ENCODE measurements at regions not wholly inside any gene's neighbourhood (a gene's known extent, or its start where the extent isn't known, plus 50 kb on each side); places are given as distances from the start of the nearest gene placed in this dataset.

DNA sequence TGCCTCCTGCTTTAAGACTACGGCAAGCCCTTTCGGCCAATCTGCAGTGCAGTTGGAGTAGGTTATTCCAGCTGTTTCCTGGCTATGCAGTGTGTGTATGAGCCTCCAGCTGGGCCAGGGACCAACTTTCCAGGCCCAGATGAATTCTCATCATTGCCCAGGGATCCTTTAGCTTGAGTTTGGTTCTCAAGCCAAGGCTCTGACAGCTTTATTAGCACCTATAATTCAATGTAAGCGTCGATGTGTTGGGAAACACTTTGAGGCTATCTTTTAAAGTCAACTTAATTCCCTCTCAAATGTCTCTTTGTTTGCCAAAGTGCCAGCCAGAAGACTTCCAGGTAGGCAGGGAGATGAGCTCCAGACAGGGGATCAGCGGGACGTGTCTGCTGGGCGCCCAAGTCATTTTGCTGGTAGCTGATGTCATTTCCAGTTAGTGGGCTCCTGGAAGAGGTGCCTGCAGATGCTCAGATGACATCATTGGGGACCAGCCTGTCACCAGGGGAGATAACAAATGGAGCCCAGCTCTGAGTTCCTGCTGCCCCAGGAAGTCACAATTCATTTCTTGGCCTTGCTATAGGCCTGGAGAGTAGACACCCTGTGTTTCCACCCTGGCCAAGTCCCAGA lies 520.4 kb downstream of the SOX6 start:
- no peak for DNase-seq (ENCODE audit: low spot score)
- no peak overlapping the region for H3K27ac ChIP-seq (ENCODE audit: low read depth, low read length, poor library complexity, severe bottlenecking)
- H3K4me1 ChIP-seq (ENCODE audit: insufficient read depth, low read length, poor library complexity, severe bottlenecking): peaks cover 6% of the 10 kb centered on the region
- TF ChIP-seq EZH2 (IDR thresholded peaks at IDR 0.05; ENCODE audit: borderline replicate concordance, low read depth, low read length, poor library complexity, severe bottlenecking): no peak
- TF ChIP-seq, protein P1, sequence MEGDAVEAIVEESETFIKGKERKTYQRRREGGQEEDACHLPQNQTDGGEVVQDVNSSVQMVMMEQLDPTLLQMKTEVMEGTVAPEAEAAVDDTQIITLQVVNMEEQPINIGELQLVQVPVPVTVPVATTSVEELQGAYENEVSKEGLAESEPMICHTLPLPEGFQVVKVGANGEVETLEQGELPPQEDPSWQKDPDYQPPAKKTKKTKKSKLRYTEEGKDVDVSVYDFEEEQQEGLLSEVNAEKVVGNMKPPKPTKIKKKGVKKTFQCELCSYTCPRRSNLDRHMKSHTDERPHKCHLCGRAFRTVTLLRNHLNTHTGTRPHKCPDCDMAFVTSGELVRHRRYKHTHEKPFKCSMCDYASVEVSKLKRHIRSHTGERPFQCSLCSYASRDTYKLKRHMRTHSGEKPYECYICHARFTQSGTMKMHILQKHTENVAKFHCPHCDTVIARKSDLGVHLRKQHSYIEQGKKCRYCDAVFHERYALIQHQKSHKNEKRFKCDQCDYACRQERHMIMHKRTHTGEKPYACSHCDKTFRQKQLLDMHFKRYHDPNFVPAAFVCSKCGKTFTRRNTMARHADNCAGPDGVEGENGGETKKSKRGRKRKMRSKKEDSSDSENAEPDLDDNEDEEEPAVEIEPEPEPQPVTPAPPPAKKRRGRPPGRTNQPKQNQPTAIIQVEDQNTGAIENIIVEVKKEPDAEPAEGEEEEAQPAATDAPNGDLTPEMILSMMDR (conservative IDR thresholded peaks at IDR 0.05; ENCODE audit: low read depth, low read length): no peak
- ChIA-PET POLR2A (ENCODE audit: low non-redundant PET) (no interaction called here), CTCF (interaction anchor here (0.6 kb wide), 1 partner anchor 537 kb away, joined by 5 read pairs; no protein-coding TSS in a partner anchor)
- H3K27me3 ChIP-seq (replicated peaks; ENCODE audit: insufficient read depth, low read depth, low read length, poor library complexity): no peaks in the 10 kb centered on the region
- BruUV-seq (replicated peaks): no TSS peak
- no peaks in the 10 kb centered on the region for H3K36me3 ChIP-seq (ENCODE audit: insufficient read depth, low read length, poor library complexity, severe bottlenecking)
- H3K9me3 ChIP-seq (ENCODE audit: low read depth, low read length, poor library complexity, severe bottlenecking): no peaks in the 10 kb centered on the region
- no peak overlapping the region for H3K4me3 ChIP-seq (ENCODE audit: low read depth, low read length, poor library complexity, severe bottlenecking)
- intact Hi-C loops (cut with micrococcal nuclease; ENCODE audit: unreplicated experiment): no loop called here

DNA sequence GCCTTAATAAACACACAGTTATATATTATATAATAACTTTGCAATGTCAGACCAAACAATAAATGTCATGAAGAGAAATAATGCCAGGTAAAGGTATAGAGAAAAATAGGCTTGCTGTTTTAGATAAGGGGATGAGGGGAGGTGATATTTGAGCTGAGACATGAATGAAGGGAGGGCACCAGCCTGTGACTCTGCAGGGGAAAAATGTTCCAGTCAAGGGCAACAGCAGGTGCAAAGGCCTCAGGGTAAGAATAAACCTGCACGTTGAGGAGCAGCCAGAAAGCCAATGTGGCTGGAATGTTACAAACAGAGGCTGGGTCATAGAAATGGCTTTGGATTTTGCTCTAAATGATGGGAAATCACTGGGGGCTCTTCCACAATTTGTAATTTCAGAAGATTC lies 519.6 kb downstream of the SOX6 start:
- POLR2A ChIA-PET (ENCODE audit: low non-redundant PET): no interaction called here

DNA sequence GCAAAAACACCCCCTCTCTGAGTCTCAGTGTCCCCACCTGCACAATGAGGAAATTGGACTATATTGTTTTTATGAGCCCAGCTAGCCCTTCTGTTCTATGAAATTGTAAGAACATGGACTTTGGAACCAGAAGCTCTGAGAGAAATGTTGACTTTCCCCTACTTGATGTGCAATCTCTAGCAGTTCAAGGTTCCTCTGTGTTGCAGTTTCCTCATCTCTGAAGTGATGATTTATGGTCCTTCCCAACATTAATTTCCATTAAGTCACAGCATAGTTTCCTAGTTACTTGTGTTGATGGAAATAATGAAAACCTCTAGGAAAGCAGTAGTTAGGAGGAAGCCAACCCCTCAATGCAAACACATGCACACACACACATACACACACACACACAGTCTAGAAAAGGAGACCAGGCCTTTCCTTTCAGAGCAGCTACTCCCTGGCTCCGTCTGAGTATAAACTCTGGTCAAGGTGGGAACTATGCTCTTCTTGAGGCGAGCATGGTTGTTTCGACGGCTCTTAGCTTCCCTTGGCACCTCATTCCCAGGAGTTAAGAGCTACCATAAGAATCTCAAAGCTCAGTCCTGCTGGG lies 518.4 kb downstream of the SOX6 start:
- no TSS peak for BruUV-seq (replicated peaks)
- no peaks in the 10 kb centered on the region for H3K9me3 ChIP-seq (ENCODE audit: low read depth, low read length, poor library complexity, severe bottlenecking)
- H3K36me3 ChIP-seq (ENCODE audit: insufficient read depth, low read length, poor library complexity, severe bottlenecking): no peaks in the 10 kb centered on the region
- ChIA-PET POLR2A (ENCODE audit: low non-redundant PET) (no interaction called here), CTCF (no interaction called here)
- intact Hi-C loops (cut with micrococcal nuclease; ENCODE audit: unreplicated experiment): no loop called here
- TF ChIP-seq EZH2 (IDR thresholded peaks at IDR 0.05; ENCODE audit: borderline replicate concordance, low read depth, low read length, poor library complexity, severe bottlenecking): no peak
- TF ChIP-seq, protein P1 (conservative IDR thresholded peaks at IDR 0.05; ENCODE audit: low read depth, low read length): no peak
- H3K27me3 ChIP-seq (replicated peaks; ENCODE audit: insufficient read depth, low read depth, low read length, poor library complexity): no peaks in the 10 kb centered on the region
- no peak overlapping the region for H3K27ac ChIP-seq (ENCODE audit: low read depth, low read length, poor library complexity, severe bottlenecking)
- DNase-seq (ENCODE audit: low spot score): no peak
- H3K4me3 ChIP-seq (ENCODE audit: low read depth, low read length, poor library complexity, severe bottlenecking): no peak overlapping the region
- peaks cover 26% of the 10 kb centered on the region for H3K4me1 ChIP-seq (ENCODE audit: insufficient read depth, low read length, poor library complexity, severe bottlenecking)

More for the DNA sequence above, 519.6 kb downstream of the SOX6 start:
- intact Hi-C loops (cut with micrococcal nuclease; ENCODE audit: unreplicated experiment): no loop called here
- Histone ChIP-seq H3K4me1 (ENCODE audit: insufficient read depth, low read length, poor library complexity, severe bottlenecking) (peaks cover 14% of the 10 kb centered on the region), H3K27me3 (replicated peaks; ENCODE audit: insufficient read depth, low read depth, low read length, poor library complexity) (no peaks in the 10 kb centered on the region), H3K9me3 (ENCODE audit: low read depth, low read length, poor library complexity, severe bottlenecking) (no peaks in the 10 kb centered on the region), H3K4me3 (ENCODE audit: low read depth, low read length, poor library complexity, severe bottlenecking) (no peak overlapping the region), H3K36me3 (ENCODE audit: insufficient read depth, low read length, poor library complexity, severe bottlenecking) (no peaks in the 10 kb centered on the region), H3K27ac (ENCODE audit: low read depth, low read length, poor library complexity, severe bottlenecking) (no peak overlapping the region)
- CTCF ChIA-PET: no interaction called here
- no TSS peak for BruUV-seq (replicated peaks)
- TF ChIP-seq, protein P1 (conservative IDR thresholded peaks at IDR 0.05; ENCODE audit: low read depth, low read length): no peak
- TF ChIP-seq EZH2 (IDR thresholded peaks at IDR 0.05; ENCODE audit: borderline replicate concordance, low read depth, low read length, poor library complexity, severe bottlenecking): no peak
- no peak for DNase-seq (ENCODE audit: low spot score)
